PC-9 (cell line): ENCODE measurements at regions not wholly inside any gene's neighbourhood (a gene's known extent, or its start where the extent isn't known, plus 50 kb on each side); places are given as distances from the start of the nearest gene placed in this dataset.

ENCODE experiments used
- BruUV-seq: library from RNA; stranded (reverse); fragments of 400-500 nt; replicated peaks from 2 replicates; lab custom pipeline; 2021; lab: Mats Ljungman, UMichigan
- CTCF ChIA-PET: fragments of 300-600 bp; sonication (Branson Sonifier 250); formaldehyde crosslinking; loops from one replicate; lab custom pipeline; 2022; ENCODE audit warnings: antibody characterized with exemption; lab: Charles Lee
- POLR2A ChIA-PET: fragments of 300-600 bp; sonication (Branson Sonifier 250); formaldehyde crosslinking; loops from one replicate; lab custom pipeline; 2022; ENCODE audit warnings: antibody characterized with exemption; ENCODE audit not compliant: unreplicated experiment; lab: Charles Lee
- DNase-seq, 2 experiments: peaks; one replicate each; pipeline versions ENCODE4 v3.0.0 to v3.0.0-alpha.2; 2015 to 2022; ENCODE audit warnings: mixed read lengths in 1 of 2
- H2AFZ ChIP-seq: fragments of 200-600 bp; sonication (generic); 2 replicates; pipeline ENCODE4 v1.8.1; 2017; ENCODE audit warnings: antibody characterized with exemption
- H3F3A ChIP-seq: fragments of 200-600 bp; sonication (generic); 2 replicates; pipeline ENCODE4 v1.8.1; 2017; ENCODE audit warnings: antibody characterized with exemption, mild to moderate bottlenecking, low read depth; ENCODE audit not compliant: insufficient read depth
- H3K27ac ChIP-seq: fragments of 200-600 bp; sonication (generic); 2 replicates; pipeline ENCODE4 v1.6.1; 2016; ENCODE audit warnings: mixed run types
- H3K27me3 ChIP-seq: fragments of 200-600 bp; sonication (generic); 2 replicates; pipeline ENCODE4 v1.6.1; 2016; ENCODE audit warnings: low read depth, mixed run types; ENCODE audit not compliant: insufficient read depth
- H3K36me3 ChIP-seq: fragments of 200-600 bp; sonication (generic); 2 replicates; pipeline ENCODE4 v1.6.1; 2016; ENCODE audit warnings: low read depth, mixed run types
- H3K4me1 ChIP-seq: fragments of 200-600 bp; sonication (generic); replicated peaks from 2 replicates; pipeline ENCODE4 v1.6.1; 2016; ENCODE audit warnings: mixed run types; ENCODE audit not compliant: insufficient read depth
- H3K4me2 ChIP-seq: fragments of 200-600 bp; sonication (generic); 2 replicates; pipeline ENCODE4 v1.6.1; 2017; ENCODE audit warnings: mixed run types
- H3K4me3 ChIP-seq: fragments of 200-600 bp; sonication (generic); 2 replicates; pipeline ENCODE4 v1.6.1; 2016; ENCODE audit warnings: mixed run types
- H3K79me2 ChIP-seq: fragments of 200-600 bp; sonication (generic); 2 replicates; pipeline ENCODE4 v1.6.1; 2017; ENCODE audit warnings: low read depth, mixed run types
- H3K9me2 ChIP-seq: fragments of 200-600 bp; sonication (generic); 2 replicates; pipeline ENCODE4 v1.8.1; 2017; ENCODE audit warnings: mild to moderate bottlenecking; ENCODE audit not compliant: insufficient read depth
- H3K9me3 ChIP-seq: fragments of 200-600 bp; sonication (generic); 2 replicates; pipeline ENCODE4 v1.8.1; 2016; ENCODE audit warnings: low read depth; ENCODE audit not compliant: insufficient read depth
- H4K20me1 ChIP-seq: fragments of 200-600 bp; sonication (generic); 2 replicates; pipeline ENCODE4 v1.8.1; 2017; ENCODE audit not compliant: insufficient read depth
- EZH2 ChIP-seq: fragments of 200-600 bp; sonication (generic); IDR thresholded peaks from 2 replicates; pipeline ENCODE4 v1.8.0; 2017; ENCODE audit warnings: antibody characterized with exemption, low read depth
- intact Hi-C: fragments of 100-400 bp; cut with micrococcal nuclease; formaldehyde crosslinking; loops from one replicate; pipeline ENCODE4 v1.10.0; 2022; ENCODE audit not compliant: unreplicated experiment
- TF ChIP-seq, protein P1 (sequence below): fragments of 200-600 bp; sonication (generic); conservative IDR thresholded peaks from 2 replicates; pipeline ENCODE4 v1.6.1; 2017; ENCODE audit warnings: mixed run types, antibody characterized with exemption, mild to moderate bottlenecking, moderate library complexity

DNA sequence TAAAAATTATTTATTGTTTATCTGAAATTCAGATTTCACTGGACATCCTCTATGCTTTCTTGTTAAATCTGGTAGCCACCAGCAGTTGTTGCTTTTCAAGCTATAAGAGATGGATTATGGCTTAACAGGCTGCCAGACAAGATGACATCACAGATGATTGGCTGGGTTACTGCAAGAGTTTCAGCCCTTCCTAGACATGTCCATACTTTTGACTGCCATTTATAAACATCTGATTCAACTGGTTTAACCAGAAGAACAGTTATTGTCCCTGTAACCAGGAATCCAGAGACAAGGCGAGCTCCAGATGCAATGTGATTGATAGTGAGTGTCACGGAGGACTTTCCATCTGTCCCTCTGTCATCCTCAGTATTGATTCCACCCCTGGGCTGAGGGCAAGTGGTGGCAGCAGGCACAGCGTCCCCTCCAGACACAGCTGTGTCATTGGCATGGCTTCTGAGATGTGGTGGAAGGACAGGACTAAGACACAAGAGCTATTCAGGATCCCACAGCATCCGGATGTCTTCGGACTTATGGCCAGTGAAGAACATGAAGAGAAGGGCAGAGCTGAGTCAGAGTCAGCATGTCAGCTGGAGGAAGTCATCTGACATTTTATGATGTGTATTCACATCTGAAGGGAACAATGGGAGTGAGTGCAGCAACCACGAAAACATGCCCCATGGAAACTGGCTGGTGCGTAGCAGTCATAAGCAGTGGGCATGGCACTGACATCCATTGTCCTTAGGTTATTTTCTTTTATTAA, 284.5 kb upstream of the CDYL start:
- Histone ChIP-seq H3K27ac (no peak overlapping the region), H3K36me3 (no peaks in the 10 kb centered on the region), H3K27me3 (no peaks in the 10 kb centered on the region), H2AFZ (no peak overlapping the region), H3K4me3 (no peak overlapping the region), H3K4me2 (no peak overlapping the region), H3K4me1 (0 out of 2 replicates have a peak, but pooled peaks cover 7% of the 10 kb centered on the region), H3K9me3 (no peaks in the 10 kb centered on the region; the same call in 1 of the 2 replicates), H3K9me2 (no peaks in the 10 kb centered on the region), H4K20me1 (no peaks in the 10 kb centered on the region), H3F3A (peaks cover 5% of the 10 kb centered on the region; the same call in 1 of the 2 replicates), H3K79me2 (no peaks in the 10 kb centered on the region)
- peak in 1 of 2 experiments; percentile 48 for DNase-seq
- intact Hi-C loops = no loop called here
- TF ChIP-seq, protein P1, sequence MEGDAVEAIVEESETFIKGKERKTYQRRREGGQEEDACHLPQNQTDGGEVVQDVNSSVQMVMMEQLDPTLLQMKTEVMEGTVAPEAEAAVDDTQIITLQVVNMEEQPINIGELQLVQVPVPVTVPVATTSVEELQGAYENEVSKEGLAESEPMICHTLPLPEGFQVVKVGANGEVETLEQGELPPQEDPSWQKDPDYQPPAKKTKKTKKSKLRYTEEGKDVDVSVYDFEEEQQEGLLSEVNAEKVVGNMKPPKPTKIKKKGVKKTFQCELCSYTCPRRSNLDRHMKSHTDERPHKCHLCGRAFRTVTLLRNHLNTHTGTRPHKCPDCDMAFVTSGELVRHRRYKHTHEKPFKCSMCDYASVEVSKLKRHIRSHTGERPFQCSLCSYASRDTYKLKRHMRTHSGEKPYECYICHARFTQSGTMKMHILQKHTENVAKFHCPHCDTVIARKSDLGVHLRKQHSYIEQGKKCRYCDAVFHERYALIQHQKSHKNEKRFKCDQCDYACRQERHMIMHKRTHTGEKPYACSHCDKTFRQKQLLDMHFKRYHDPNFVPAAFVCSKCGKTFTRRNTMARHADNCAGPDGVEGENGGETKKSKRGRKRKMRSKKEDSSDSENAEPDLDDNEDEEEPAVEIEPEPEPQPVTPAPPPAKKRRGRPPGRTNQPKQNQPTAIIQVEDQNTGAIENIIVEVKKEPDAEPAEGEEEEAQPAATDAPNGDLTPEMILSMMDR = no peak
- TF ChIP-seq EZH2 = no peak
- ChIA-PET POLR2A (no interaction called here), CTCF (no interaction called here)
- BruUV-seq = no TSS peak

GRCh38 chr6:4489538-4489937, 286.7 kb upstream of the CDYL start:
- Histone ChIP-seq H4K20me1 (no peaks in the 10 kb centered on the region), H3K9me3 (no peaks in the 10 kb centered on the region; the same call in 1 of the 2 replicates), H3K27ac (0 out of 2 replicates have a peak overlapping the region, but pooled peaks have one; percentile 43), H2AFZ (no peak overlapping the region), H3K9me2 (no peaks in the 10 kb centered on the region), H3K4me3 (no peak overlapping the region), H3K4me2 (no peak overlapping the region; the same call in 1 of the 2 replicates), H3K79me2 (no peaks in the 10 kb centered on the region), H3K27me3 (no peaks in the 10 kb centered on the region), H3K4me1 (0 out of 2 replicates have a peak, but pooled peaks cover 7% of the 10 kb centered on the region), H3K36me3 (no peaks in the 10 kb centered on the region), H3F3A (peaks cover 5% of the 10 kb centered on the region; the same call in 1 of the 2 replicates)
- peak in 1 of 2 experiments; percentile 53 for DNase-seq
- TF ChIP-seq EZH2 = no peak
- TF ChIP-seq, protein P1 = no peak
- ChIA-PET POLR2A (no interaction called here), CTCF (interaction anchor here (0.5 kb wide), 1 partner anchor 108 kb away, joined by 5 read pairs; no protein-coding TSS in a partner anchor)
- BruUV-seq = no TSS peak
- intact Hi-C loops = no loop called here

GRCh38 chr6:4488389-4488788, 287.8 kb upstream of the CDYL start:
- Histone ChIP-seq H2AFZ (no peak overlapping the region), H3F3A (peaks cover 5% of the 10 kb centered on the region; the same call in 1 of the 2 replicates), H4K20me1 (no peaks in the 10 kb centered on the region), H3K9me2 (no peaks in the 10 kb centered on the region), H3K36me3 (no peaks in the 10 kb centered on the region), H3K27ac (peak overlapping the region; percentile 67), H3K4me1 (0 out of 2 replicates have a peak, but pooled peaks cover 7% of the 10 kb centered on the region), H3K4me2 (no peak overlapping the region), H3K79me2 (no peaks in the 10 kb centered on the region), H3K27me3 (no peaks in the 10 kb centered on the region), H3K9me3 (no peaks in the 10 kb centered on the region; the same call in 1 of the 2 replicates), H3K4me3 (no peak overlapping the region)
- no peak for DNase-seq
- ChIA-PET CTCF (no interaction called here), POLR2A (no interaction called here)
- no TSS peak for BruUV-seq
- intact Hi-C loops = no loop called here
- TF ChIP-seq, protein P1 = no peak
- TF ChIP-seq EZH2 = no peak
